ENCODE measurements at regions not wholly inside any gene's neighbourhood (a gene's known extent, or its start where the extent isn't known, plus 50 kb on each side); places are given as distances from the start of the nearest gene placed in this dataset.

GRCh38 chr9:12329623-12329985, 363.6 kb upstream of the TYRP1 start:
- TF ChIP-seq, protein P1, sequence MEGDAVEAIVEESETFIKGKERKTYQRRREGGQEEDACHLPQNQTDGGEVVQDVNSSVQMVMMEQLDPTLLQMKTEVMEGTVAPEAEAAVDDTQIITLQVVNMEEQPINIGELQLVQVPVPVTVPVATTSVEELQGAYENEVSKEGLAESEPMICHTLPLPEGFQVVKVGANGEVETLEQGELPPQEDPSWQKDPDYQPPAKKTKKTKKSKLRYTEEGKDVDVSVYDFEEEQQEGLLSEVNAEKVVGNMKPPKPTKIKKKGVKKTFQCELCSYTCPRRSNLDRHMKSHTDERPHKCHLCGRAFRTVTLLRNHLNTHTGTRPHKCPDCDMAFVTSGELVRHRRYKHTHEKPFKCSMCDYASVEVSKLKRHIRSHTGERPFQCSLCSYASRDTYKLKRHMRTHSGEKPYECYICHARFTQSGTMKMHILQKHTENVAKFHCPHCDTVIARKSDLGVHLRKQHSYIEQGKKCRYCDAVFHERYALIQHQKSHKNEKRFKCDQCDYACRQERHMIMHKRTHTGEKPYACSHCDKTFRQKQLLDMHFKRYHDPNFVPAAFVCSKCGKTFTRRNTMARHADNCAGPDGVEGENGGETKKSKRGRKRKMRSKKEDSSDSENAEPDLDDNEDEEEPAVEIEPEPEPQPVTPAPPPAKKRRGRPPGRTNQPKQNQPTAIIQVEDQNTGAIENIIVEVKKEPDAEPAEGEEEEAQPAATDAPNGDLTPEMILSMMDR (conservative IDR thresholded peaks at IDR 0.05), result no peak
- no peak for TF ChIP-seq EZH2 (IDR thresholded peaks at IDR 0.05; ENCODE audit: low read depth)

Data from PC-9 (cell line).